Pancreas (tissue), 10 donors: ENCODE measurements at regions not wholly inside any gene's neighbourhood (a gene's known extent, or its start where the extent isn't known, plus 50 kb on each side); places are given as distances from the start of the nearest gene placed in this dataset.

Experiments used
- ATAC-seq, 4 donors: fragments of 200-7000 bp; cut with Tn5 transposase; one replicate each; pipeline versions ENCODE4 v1.8.0 to v1.9.1; 2020; ENCODE audit warnings: mild to moderate bottlenecking in 4 of 4, moderate library complexity in 4 of 4
- DNase-seq, 6 donors: peaks; one replicate each; pipeline ENCODE4 v3.0.0-alpha.2; 2020
- FAIRE-seq: peaks from 2 replicates; lab custom pipeline; 2012; peaks lifted over from hg19 to GRCh38; lab: Jason Lieb, UNC
- H3K27ac ChIP-seq, 4 donors: fragments of 200-600 bp; sonication (generic); 1 replicate in 3 of 4; 2 replicates in 1 of 4; pipeline versions ENCODE4 v1.5.0 to v1.8.0; 2020
- H3K27me3 ChIP-seq, 4 donors: fragments of 200-600 bp; one replicate each; pipeline ENCODE4 v1.8.0; 2021
- H3K36me3 ChIP-seq, 3 donors: fragments of 200-600 bp; sonication (generic) in 1 of 3; one replicate each; pipeline versions ENCODE4 v1.5.0 to v1.8.0; 2020 to 2021
- H3K4me1 ChIP-seq, 3 donors: fragments of 200-600 bp; one replicate each; pipeline ENCODE4 v1.8.0; 2021
- H3K4me3 ChIP-seq, 4 donors: fragments of 200-600 bp; sonication (generic) in 2 of 4; one replicate each; pipeline versions ENCODE4 v1.5.0 to v1.8.0; 2020 to 2021
- H3K9me3 ChIP-seq, 4 donors: fragments of 200-600 bp; one replicate each; pipeline ENCODE4 v1.8.0; 2021
- CTCF ChIP-seq, 4 donors: fragments of 200-600 bp; sonication (generic) in 3 of 4; IDR thresholded peaks; one replicate each; pipeline versions ENCODE4 v1.5.0 to v1.8.0; 2021; ENCODE audit warnings: antibody characterized with exemption in 4 of 4
- WGBS, 2 donors: extraction: QIAGEN DNeasy Blood & Tissue Kit; methylation state at CpG; one replicate each; pipeline ENCODE4 v1.1.7; 2013; 5-methylcytosine and 5-hydroxymethylcytosine counted together
- intact Hi-C, 3 donors: fragments of 100-400 bp; cut with DNase I; formaldehyde crosslinking; loops; one replicate each; pipeline versions ENCODE4 v1.11.1 to v1.14.2; 2022
- donor health status: healthy with polysubstance abuse.
- donor health status: DM: no; HTN: no; CAD: no; lungs with moderate emphysema.
- donor health status: DM: no; HTN: no; CAD: no.
- donor health status: control.
- donor health status: control.
- donor health status: Bipolar disorder and iron deficiency.
- donor health status: DM: yes; HTN: yes; CAD: no.
- donor health status: DM: no; HTN: no; CAD: no.
- donor health status: DM: no; HTN: no; CAD: no.
- donor health status: DM: yes; HTN: yes; CAD: no.

- Histone ChIP-seq H3K4me1 (peaks cover 0 to 5% (median 3%) of the 10 kb centered on the region in 3 donors), H3K4me3 (no peak overlapping the region), H3K36me3 (no peaks in the 10 kb centered on the region), H3K27me3 (peaks cover 0 to 4% (median 0%) of the 10 kb centered on the region in 4 donors), H3K9me3 (no peaks in the 10 kb centered on the region), H3K27ac (no peak overlapping the region)
- intact Hi-C loops, result no loop called here
- FAIRE-seq (no peak), DNase-seq (no peak), ATAC-seq (no peak)
- 43 to 48% methylated on average over 5 of the region's 5 CpGs for WGBS, 2 donors
- TF ChIP-seq CTCF (IDR thresholded peaks at IDR 0.05), result no peak
Measured at GRCh38 chr15:95471690-95472086, 858.8 kb upstream of the NR2F2 start.

GRCh38 chr15:95475067-95475466, 855.4 kb upstream of the NR2F2 start:
- Histone ChIP-seq H3K4me1 (peaks cover 0 to 3% (median under 1%) of the 10 kb centered on the region in 3 donors), H3K9me3 (no peaks in the 10 kb centered on the region), H3K4me3 (no peak overlapping the region), H3K36me3 (no peaks in the 10 kb centered on the region), H3K27ac (no peak overlapping the region), H3K27me3 (peaks cover 0 to 4% (median 2%) of the 10 kb centered on the region in 4 donors)
- FAIRE-seq (no peak), ATAC-seq (no peak), DNase-seq (no peak)
- no peak for TF ChIP-seq CTCF (IDR thresholded peaks at IDR 0.05)
- intact Hi-C loops, result no loop called here
- 65 to 73% methylated on average over 5 of the region's 5 CpGs for WGBS, 2 donors

- WGBS, 2 donors, result 72 to 73% methylated on average over 3 of the region's 3 CpGs
- Histone ChIP-seq H3K36me3 (no peaks in the 10 kb centered on the region), H3K9me3 (no peaks in the 10 kb centered on the region), H3K4me3 (no peak overlapping the region), H3K4me1 (no peaks in the 10 kb centered on the region), H3K27me3 (peaks cover 0 to 4% (median 2%) of the 10 kb centered on the region in 4 donors), H3K27ac (no peak overlapping the region)
- FAIRE-seq (no peak), DNase-seq (no peak), ATAC-seq (no peak)
- intact Hi-C loops, result no loop called here
- TF ChIP-seq CTCF (IDR thresholded peaks at IDR 0.05), result no peak
Measured at GRCh38 chr15:95479308-95479707, 851.2 kb upstream of the NR2F2 start.

GRCh38 chr15:95485367-95485766, 845.1 kb upstream of the NR2F2 start:
- H3K4me3 ChIP-seq, result no peak overlapping the region
- H3K36me3 ChIP-seq, result no peaks in the 10 kb centered on the region
- H3K27me3 ChIP-seq, result no peaks in the 10 kb centered on the region
- ATAC-seq, result no peak
- FAIRE-seq, result no peak
- H3K4me1 ChIP-seq, result no peaks in the 10 kb centered on the region
- DNase-seq, result no peak
- H3K27ac ChIP-seq, result no peak overlapping the region
- intact Hi-C loops, result no loop called here
- H3K9me3 ChIP-seq, result no peaks in the 10 kb centered on the region
- TF ChIP-seq CTCF (IDR thresholded peaks at IDR 0.05), result no peak

- no peaks in the 10 kb centered on the region for H3K36me3 ChIP-seq
- H3K27ac ChIP-seq, result no peak overlapping the region
- DNase-seq, result no peak
- FAIRE-seq, result no peak
- H3K27me3 ChIP-seq, result peaks cover 0 to 4% (median 0%) of the 10 kb centered on the region in 4 donors
- no peaks in the 10 kb centered on the region for H3K4me1 ChIP-seq
- intact Hi-C loops, result no loop called here
- WGBS, 2 donors, result 69 to 79% methylated on average over 5 of the region's 5 CpGs
- H3K9me3 ChIP-seq, result no peaks in the 10 kb centered on the region
- ATAC-seq, result no peak
- no peak overlapping the region for H3K4me3 ChIP-seq
- no peak for TF ChIP-seq CTCF (IDR thresholded peaks at IDR 0.05)
Measured at GRCh38 chr15:95486224-95486623, 844.3 kb upstream of the NR2F2 start.
